ENCODE measurements at regions not wholly inside any gene's neighbourhood (a gene's known extent, or its start where the extent isn't known, plus 50 kb on each side); places are given as distances from the start of the nearest gene placed in this dataset.

DNA sequence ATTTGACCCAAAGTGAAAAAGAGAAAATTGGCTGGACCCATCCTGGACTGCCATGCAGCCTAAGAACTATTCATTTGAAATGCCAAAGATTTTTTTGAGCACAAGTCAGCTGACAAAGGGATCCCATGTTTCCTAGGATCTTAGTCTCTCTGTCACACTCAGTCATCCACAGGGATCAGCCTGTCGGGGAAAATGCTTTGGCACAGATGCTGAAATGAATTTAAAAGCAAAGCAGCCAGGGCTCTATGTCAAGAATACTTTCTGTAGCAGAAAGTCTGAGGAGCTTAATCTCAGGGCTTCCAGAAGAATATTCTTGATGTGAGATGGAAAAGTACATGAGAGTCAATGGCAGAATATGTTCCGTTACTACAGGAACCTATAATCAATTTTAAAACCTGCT lies 1900.8 kb downstream of the MRPL39 start:
- H3K4me3 ChIP-seq (ENCODE audit: severe bottlenecking): no peak overlapping the region
- peaks cover 7% of the 10 kb centered on the region for H3K27me3 ChIP-seq (ENCODE audit: insufficient read depth, poor library complexity, severe bottlenecking)
- no peaks in the 10 kb centered on the region for H3K36me3 ChIP-seq (ENCODE audit: low read depth)
- TF ChIP-seq, protein P1, sequence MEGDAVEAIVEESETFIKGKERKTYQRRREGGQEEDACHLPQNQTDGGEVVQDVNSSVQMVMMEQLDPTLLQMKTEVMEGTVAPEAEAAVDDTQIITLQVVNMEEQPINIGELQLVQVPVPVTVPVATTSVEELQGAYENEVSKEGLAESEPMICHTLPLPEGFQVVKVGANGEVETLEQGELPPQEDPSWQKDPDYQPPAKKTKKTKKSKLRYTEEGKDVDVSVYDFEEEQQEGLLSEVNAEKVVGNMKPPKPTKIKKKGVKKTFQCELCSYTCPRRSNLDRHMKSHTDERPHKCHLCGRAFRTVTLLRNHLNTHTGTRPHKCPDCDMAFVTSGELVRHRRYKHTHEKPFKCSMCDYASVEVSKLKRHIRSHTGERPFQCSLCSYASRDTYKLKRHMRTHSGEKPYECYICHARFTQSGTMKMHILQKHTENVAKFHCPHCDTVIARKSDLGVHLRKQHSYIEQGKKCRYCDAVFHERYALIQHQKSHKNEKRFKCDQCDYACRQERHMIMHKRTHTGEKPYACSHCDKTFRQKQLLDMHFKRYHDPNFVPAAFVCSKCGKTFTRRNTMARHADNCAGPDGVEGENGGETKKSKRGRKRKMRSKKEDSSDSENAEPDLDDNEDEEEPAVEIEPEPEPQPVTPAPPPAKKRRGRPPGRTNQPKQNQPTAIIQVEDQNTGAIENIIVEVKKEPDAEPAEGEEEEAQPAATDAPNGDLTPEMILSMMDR (IDR thresholded peaks at IDR 0.05; ENCODE audit: poor library complexity, severe bottlenecking): no peak
- H3K27ac ChIP-seq (ENCODE audit: poor library complexity, severe bottlenecking): no peak overlapping the region
- ATAC-seq (ENCODE audit: low read depth) (no peak), DNase-seq (ENCODE audit: low spot score) (no peak)
- no peaks in the 10 kb centered on the region for H3K9me3 ChIP-seq (ENCODE audit: severe bottlenecking)
- no peaks in the 10 kb centered on the region for H3K4me1 ChIP-seq (ENCODE audit: insufficient read depth, poor library complexity, severe bottlenecking)

DNA sequence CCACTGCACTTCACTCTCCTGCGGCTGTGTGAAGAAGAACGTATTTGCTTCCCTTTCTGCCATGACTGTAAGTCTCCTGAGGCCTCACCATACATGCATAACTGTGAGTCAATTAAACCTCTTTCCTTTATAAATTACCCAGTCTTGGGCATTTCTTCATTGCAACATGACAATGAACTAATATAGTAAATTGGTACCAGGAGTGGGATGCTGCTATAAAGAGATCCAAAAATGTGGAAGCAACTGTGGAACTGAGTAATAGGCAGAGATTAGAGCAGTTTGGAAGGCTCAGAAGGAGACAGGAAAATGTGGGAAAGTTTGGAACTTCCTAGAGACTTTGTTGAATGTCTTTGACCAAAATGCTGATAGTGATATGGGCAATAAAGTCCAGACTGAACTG lies 1907.9 kb downstream of the MRPL39 start:
- H3K9me3 ChIP-seq (ENCODE audit: severe bottlenecking): no peaks in the 10 kb centered on the region
- no peak overlapping the region for H3K27ac ChIP-seq (ENCODE audit: poor library complexity, severe bottlenecking)
- H3K4me3 ChIP-seq (ENCODE audit: severe bottlenecking): no peak overlapping the region
- H3K27me3 ChIP-seq (ENCODE audit: insufficient read depth, poor library complexity, severe bottlenecking): peaks cover 26% of the 10 kb centered on the region
- TF ChIP-seq, protein P1 (IDR thresholded peaks at IDR 0.05; ENCODE audit: poor library complexity, severe bottlenecking): no peak
- no peak for DNase-seq (ENCODE audit: low spot score)
- H3K36me3 ChIP-seq (ENCODE audit: low read depth): no peaks in the 10 kb centered on the region
- no peaks in the 10 kb centered on the region for H3K4me1 ChIP-seq (ENCODE audit: insufficient read depth, poor library complexity, severe bottlenecking)
- ATAC-seq (ENCODE audit: low read depth): no peak

DNA sequence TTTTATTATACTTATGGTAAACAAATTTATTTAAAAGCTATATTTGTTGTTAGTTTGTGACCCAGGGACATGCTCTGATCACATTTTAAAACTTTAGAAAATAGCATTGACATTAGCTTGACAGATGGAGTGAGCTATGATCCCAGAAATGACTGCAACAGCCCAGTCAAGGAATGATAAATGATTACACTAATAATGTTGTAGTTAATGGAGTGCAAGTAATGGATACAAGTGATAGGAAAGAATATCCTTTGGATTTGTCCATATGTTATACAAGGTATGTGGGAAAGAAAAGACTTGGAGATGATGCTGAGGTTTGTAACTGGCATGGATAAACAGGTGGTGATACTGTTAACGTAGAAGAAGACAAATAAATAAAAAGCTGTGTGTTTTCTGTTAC lies 1908.7 kb downstream of the MRPL39 start:
- H3K27ac ChIP-seq (ENCODE audit: poor library complexity, severe bottlenecking): no peak overlapping the region
- DNase-seq (ENCODE audit: low spot score): no peak
- no peaks in the 10 kb centered on the region for H3K4me1 ChIP-seq (ENCODE audit: insufficient read depth, poor library complexity, severe bottlenecking)
- ATAC-seq (ENCODE audit: low read depth): no peak
- no peaks in the 10 kb centered on the region for H3K9me3 ChIP-seq (ENCODE audit: severe bottlenecking)
- H3K36me3 ChIP-seq (ENCODE audit: low read depth): no peaks in the 10 kb centered on the region
- peaks cover 29% of the 10 kb centered on the region for H3K27me3 ChIP-seq (ENCODE audit: insufficient read depth, poor library complexity, severe bottlenecking)
- TF ChIP-seq, protein P1 (IDR thresholded peaks at IDR 0.05; ENCODE audit: poor library complexity, severe bottlenecking): no peak
- no peak overlapping the region for H3K4me3 ChIP-seq (ENCODE audit: severe bottlenecking)

DNA sequence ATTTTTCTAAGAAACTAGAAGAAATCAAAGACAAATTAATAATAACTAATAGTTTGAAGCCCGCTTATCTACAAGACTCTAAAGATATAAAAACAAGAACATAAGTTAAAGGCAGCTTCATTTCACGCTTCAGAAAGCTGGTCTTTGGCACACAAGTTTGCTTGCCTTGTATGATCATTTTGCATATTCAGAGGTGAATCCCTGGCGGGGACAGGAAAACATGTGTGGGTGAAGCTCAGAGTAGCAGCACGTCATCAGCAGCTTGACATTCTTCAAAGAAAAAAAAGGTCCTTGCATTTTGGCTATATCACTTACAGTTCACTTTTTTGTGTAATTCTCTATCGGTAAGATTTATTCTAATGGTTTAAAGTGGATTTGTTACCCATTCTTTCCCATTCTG lies 1911.8 kb downstream of the MRPL39 start:
- Histone ChIP-seq H3K36me3 (ENCODE audit: low read depth) (no peaks in the 10 kb centered on the region), H3K27ac (ENCODE audit: poor library complexity, severe bottlenecking) (no peak overlapping the region), H3K9me3 (ENCODE audit: severe bottlenecking) (no peaks in the 10 kb centered on the region), H3K27me3 (ENCODE audit: insufficient read depth, poor library complexity, severe bottlenecking) (peaks cover 29% of the 10 kb centered on the region), H3K4me1 (ENCODE audit: insufficient read depth, poor library complexity, severe bottlenecking) (no peaks in the 10 kb centered on the region), H3K4me3 (ENCODE audit: severe bottlenecking) (no peak overlapping the region)
- no peak for DNase-seq (ENCODE audit: low spot score)
- TF ChIP-seq, protein P1 (IDR thresholded peaks at IDR 0.05; ENCODE audit: poor library complexity, severe bottlenecking): no peak
- ATAC-seq (ENCODE audit: low read depth): no peak

DNA sequence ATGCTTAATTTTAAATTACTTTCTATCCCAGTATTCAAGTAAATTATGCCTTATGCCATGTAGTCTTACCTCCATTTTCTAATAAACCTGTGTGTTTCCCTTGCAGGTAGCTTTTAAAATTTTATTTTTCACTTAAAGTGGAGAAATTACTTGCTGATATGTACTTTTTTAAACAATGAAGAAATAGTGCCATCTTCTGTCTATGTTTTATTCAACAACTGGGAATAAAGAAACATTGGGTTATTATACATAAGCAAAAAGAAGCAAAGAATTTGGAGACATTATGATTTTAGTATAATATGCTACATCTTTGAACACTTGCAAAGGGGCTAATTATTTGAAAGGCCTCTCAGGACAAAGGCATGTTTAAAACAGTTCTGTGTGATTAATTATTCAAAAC lies 1912.9 kb downstream of the MRPL39 start:
- no peaks in the 10 kb centered on the region for H3K36me3 ChIP-seq (ENCODE audit: low read depth)
- no peaks in the 10 kb centered on the region for H3K4me1 ChIP-seq (ENCODE audit: insufficient read depth, poor library complexity, severe bottlenecking)
- H3K4me3 ChIP-seq (ENCODE audit: severe bottlenecking): no peak overlapping the region
- no peaks in the 10 kb centered on the region for H3K9me3 ChIP-seq (ENCODE audit: severe bottlenecking)
- TF ChIP-seq, protein P1 (IDR thresholded peaks at IDR 0.05; ENCODE audit: poor library complexity, severe bottlenecking): no peak
- peaks cover 29% of the 10 kb centered on the region for H3K27me3 ChIP-seq (ENCODE audit: insufficient read depth, poor library complexity, severe bottlenecking)
- ATAC-seq (ENCODE audit: low read depth): no peak
- DNase-seq (ENCODE audit: low spot score): no peak
- no peak overlapping the region for H3K27ac ChIP-seq (ENCODE audit: poor library complexity, severe bottlenecking)

Measured in RWPE2 (cell line).